ENCODE measurements at regions not wholly inside any gene's neighbourhood (a gene's known extent, or its start where the extent isn't known, plus 50 kb on each side); places are given as distances from the start of the nearest gene placed in this dataset.

GRCh38 chr12:91687052-91688017 lies 458.3 kb downstream of the BTG1 start:
- Mint-ChIP-seq H3K4me1 (ENCODE audit: low read depth, unreplicated experiment) (no peaks in the 10 kb centered on the region), H3K9me3 (ENCODE audit: unreplicated experiment) (no peaks in the 10 kb centered on the region), H3K27ac (ENCODE audit: unreplicated experiment) (no peak overlapping the region), H3K36me3 (ENCODE audit: insufficient read depth, unreplicated experiment) (no peaks in the 10 kb centered on the region), H3K27me3 (ENCODE audit: insufficient read depth, unreplicated experiment) (no peaks in the 10 kb centered on the region), H3K4me3 (ENCODE audit: unreplicated experiment) (no peak overlapping the region)
- DNase-seq = no peak
- POLR2A ChIA-PET = no interaction called here
- Histone ChIP-seq H3K36me3 (ENCODE audit: control insufficient read depth, insufficient read depth, low read length) (no peaks in the 10 kb centered on the region), H3K4me3 (ENCODE audit: low read depth, low read length) (no peak overlapping the region), H3K27me3 (replicated peaks; ENCODE audit: control insufficient read depth, insufficient read depth, low read length) (no peaks in the 10 kb centered on the region), H3K4me1 (no peaks in the 10 kb centered on the region), H3K9me3 (no peaks in the 10 kb centered on the region)
- CTCF ChIA-PET = no interaction called here
- TF ChIP-seq CTCF (IDR thresholded peaks at IDR 0.05; ENCODE audit: insufficient read depth in 1 of 2, low read depth in 1 of 2, low read length in 1 of 2, severe bottlenecking in 1 of 2, unreplicated experiment in 1 of 2) = no peak
- BruUV-seq (replicated peaks) = no TSS peak
- intact Hi-C loops (cut with micrococcal nuclease; ENCODE audit: unreplicated experiment) = no loop called here

DNA sequence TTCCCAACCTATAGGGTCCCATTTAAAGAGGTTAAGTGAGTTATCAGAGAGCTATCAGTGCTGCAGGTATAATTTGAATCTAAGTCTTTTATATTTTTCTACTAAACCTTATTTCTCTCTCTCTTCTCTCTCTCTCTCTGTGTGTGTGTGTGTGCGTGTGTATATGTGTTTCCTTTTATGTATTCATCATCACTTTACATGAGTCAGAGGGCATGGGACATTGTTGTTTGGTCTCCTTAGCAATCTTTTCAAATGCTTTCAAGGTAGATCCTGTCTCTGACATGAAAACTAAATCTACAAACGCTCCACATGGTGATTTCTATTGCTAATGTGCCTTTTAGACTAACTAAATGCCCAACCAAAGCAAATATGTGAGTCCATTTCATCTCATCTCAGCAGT lies 459.7 kb downstream of the BTG1 start:
- no peaks in the 10 kb centered on the region for H3K4me1 Mint-ChIP-seq (ENCODE audit: low read depth, unreplicated experiment)
- no peaks in the 10 kb centered on the region for H3K9me3 Mint-ChIP-seq (ENCODE audit: unreplicated experiment)
- H3K27me3 ChIP-seq (replicated peaks; ENCODE audit: control insufficient read depth, insufficient read depth, low read length) = no peaks in the 10 kb centered on the region
- no peak overlapping the region for H3K4me3 Mint-ChIP-seq (ENCODE audit: unreplicated experiment)
- intact Hi-C loops (cut with micrococcal nuclease; ENCODE audit: unreplicated experiment) = no loop called here
- no peaks in the 10 kb centered on the region for H3K9me3 ChIP-seq
- no peak overlapping the region for H3K27ac Mint-ChIP-seq (ENCODE audit: unreplicated experiment)
- ChIA-PET CTCF (no interaction called here), POLR2A (no interaction called here)
- H3K36me3 Mint-ChIP-seq (ENCODE audit: insufficient read depth, unreplicated experiment) = no peaks in the 10 kb centered on the region
- H3K27me3 Mint-ChIP-seq (ENCODE audit: insufficient read depth, unreplicated experiment) = peaks cover 2% of the 10 kb centered on the region
- H3K4me1 ChIP-seq = no peaks in the 10 kb centered on the region
- no TSS peak for BruUV-seq (replicated peaks)
- no peak for DNase-seq
- no peak for TF ChIP-seq CTCF (IDR thresholded peaks at IDR 0.05; ENCODE audit: insufficient read depth in 1 of 2, low read depth in 1 of 2, low read length in 1 of 2, severe bottlenecking in 1 of 2, unreplicated experiment in 1 of 2)
- no peak overlapping the region for H3K4me3 ChIP-seq (ENCODE audit: low read depth, low read length)
- H3K36me3 ChIP-seq (ENCODE audit: control insufficient read depth, insufficient read depth, low read length) = no peaks in the 10 kb centered on the region

DNA sequence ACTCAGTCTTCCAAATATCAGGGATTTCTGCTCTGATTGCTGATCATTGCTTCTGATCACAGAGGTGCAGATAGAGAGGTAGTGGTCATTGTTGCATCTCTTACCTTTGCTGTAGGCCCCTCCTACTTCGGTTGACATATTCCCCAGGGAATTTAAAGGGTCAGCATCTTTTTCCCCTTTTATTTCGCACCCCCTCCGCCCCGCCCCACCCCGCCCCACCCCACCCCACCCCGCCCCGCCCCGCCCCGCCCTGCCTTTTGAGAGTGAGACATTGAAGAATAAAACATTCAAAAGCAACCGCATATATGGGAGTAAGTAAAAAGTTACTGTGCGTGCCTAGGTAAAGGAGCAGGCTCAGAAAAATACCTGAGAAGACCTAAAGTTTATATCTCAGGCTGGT lies 463.9 kb downstream of the BTG1 start:
- CTCF ChIA-PET = no interaction called here
- Histone ChIP-seq H3K4me1 (no peaks in the 10 kb centered on the region), H3K4me3 (ENCODE audit: low read depth, low read length) (no peak overlapping the region), H3K9me3 (no peaks in the 10 kb centered on the region), H3K36me3 (ENCODE audit: control insufficient read depth, insufficient read depth, low read length) (no peaks in the 10 kb centered on the region), H3K27me3 (replicated peaks; ENCODE audit: control insufficient read depth, insufficient read depth, low read length) (no peaks in the 10 kb centered on the region)
- intact Hi-C loops (cut with micrococcal nuclease; ENCODE audit: unreplicated experiment) = no loop called here
- Mint-ChIP-seq H3K36me3 (ENCODE audit: insufficient read depth, unreplicated experiment) (no peaks in the 10 kb centered on the region), H3K27ac (ENCODE audit: unreplicated experiment) (no peak overlapping the region), H3K4me3 (ENCODE audit: unreplicated experiment) (no peak overlapping the region), H3K27me3 (ENCODE audit: insufficient read depth, unreplicated experiment) (peaks cover 2% of the 10 kb centered on the region), H3K4me1 (ENCODE audit: low read depth, unreplicated experiment) (no peaks in the 10 kb centered on the region), H3K9me3 (ENCODE audit: unreplicated experiment) (no peaks in the 10 kb centered on the region)
- BruUV-seq (replicated peaks) = no TSS peak
- no peak for DNase-seq
- POLR2A ChIA-PET = no interaction called here
- TF ChIP-seq CTCF (IDR thresholded peaks at IDR 0.05; ENCODE audit: insufficient read depth in 1 of 2, low read depth in 1 of 2, low read length in 1 of 2, severe bottlenecking in 1 of 2, unreplicated experiment in 1 of 2) = no peak
